Heart left ventricle (tissue), 13 donors: ENCODE measurements at regions not wholly inside any gene's neighbourhood (a gene's known extent, or its start where the extent isn't known, plus 50 kb on each side); places are given as distances from the start of the nearest gene placed in this dataset.

ENCODE experiments used
- CTCF ChIP-seq, 12 donors: fragments of 200-600 bp; sonication (generic) in 4 of 12; IDR thresholded peaks; one replicate each; pipeline versions ENCODE4 v1.5.0 to v1.8.0; 2018 to 2022; ENCODE audit warnings: antibody characterized with exemption in 12 of 12, mild to moderate bottlenecking in 5 of 12
- POLR2A ChIP-seq, 2 donors: fragments of 450-650 bp; IDR thresholded peaks; one replicate each; pipeline ENCODE4 v1.6.1; 2017; ENCODE audit warnings: antibody characterized with exemption in 2 of 2, mild to moderate bottlenecking in 2 of 2, moderate library complexity in 2 of 2
- donor health status: ischemic (EF 13 %, LVEDD 7.1; RV severe dilation, severe dysfunction).
- donor health status: DM: no; HTN: yes; CAD: no.
- donor health status: DM: no; HTN: no; CAD: no.
- donor health status: ischemic (EF 25% LVEDD 6.9; RV normal size, moderate dysfunction).
- donor health status: ischemic (EF 25% LVEDD 5.7; RV mildly dilated, moderate dysfunction).
- donor health status: ischemic (EF 35%, LVEDD 5.7; RV mildly dilated, moderate dysfunction).
- donor health status: nonischemic (EF 11% LVEDD 7.7; RV severe dilation, severe dysfunction).
- donor health status: DM: yes; HTN: yes; CAD: no.
- donor health status: PGD.
- donor health status: ischemic (EF 29% LVEDD 5.4; RV normal size, mild dysfunction).
- donor health status: nonischemic (EF 23%, LVEDD 6.1; RV moderate dilation, normal function).

GRCh38 chr11:106263527-106263926 lies 186.1 kb downstream of the AASDHPPT start:
- TF ChIP-seq CTCF (IDR thresholded peaks at IDR 0.05) (no peak), POLR2A (IDR thresholded peaks at IDR 0.05) (no peak)
